Transverse colon (tissue), 3 donors: ENCODE measurements at regions not wholly inside any gene's neighbourhood (a gene's known extent, or its start where the extent isn't known, plus 50 kb on each side); places are given as distances from the start of the nearest gene placed in this dataset.

ENCODE experiments used
- CTCF ChIP-seq, 5 experiments: fragments of 200-600 bp in 3 of 5; fragments of 450-650 bp in 2 of 5; sonication (generic) in 3 of 5; IDR thresholded peaks; 1 replicate in 2 of 5; 2 replicates in 3 of 5; pipeline ENCODE4 v1.5.1; 2016 to 2017; ENCODE audit warnings: antibody characterized with exemption in 5 of 5, inconsistent platforms in 3 of 5, mild to moderate bottlenecking in 2 of 5, moderate library complexity in 1 of 5
- POLR2A ChIP-seq: fragments of 450-650 bp; IDR thresholded peaks from one replicate; pipeline ENCODE4 v1.6.1; 2016; ENCODE audit warnings: antibody characterized with exemption, mild to moderate bottlenecking, moderate library complexity

GRCh38 chr21:15493646-15494045 lies 236.1 kb upstream of the USP25 start:
- TF ChIP-seq CTCF (IDR thresholded peaks at IDR 0.05) (no peak), POLR2A (no peak)
